Hematopoietic multipotent progenitor cell treated with erythropoietin and hydrocortisone succinate and interleukin-3 and kit ligand, for 17 days (in vitro differentiated cells): ENCODE measurements at regions not wholly inside any gene's neighbourhood (a gene's known extent, or its start where the extent isn't known, plus 50 kb on each side); places are given as distances from the start of the nearest gene placed in this dataset.

Experiments used
- DNase-seq: peaks from one replicate; pipeline ENCODE4 v3.0.0-alpha.2; 2015; ENCODE audit warnings: low spot score

- DNase-seq = no peak
These were observed 122.3 kb upstream of the WWC1 start for GRCh38 chr5:168168978-168169698.

- no peak for DNase-seq
These were observed 121.7 kb upstream of the WWC1 start for GRCh38 chr5:168169791-168170190.

DNA sequence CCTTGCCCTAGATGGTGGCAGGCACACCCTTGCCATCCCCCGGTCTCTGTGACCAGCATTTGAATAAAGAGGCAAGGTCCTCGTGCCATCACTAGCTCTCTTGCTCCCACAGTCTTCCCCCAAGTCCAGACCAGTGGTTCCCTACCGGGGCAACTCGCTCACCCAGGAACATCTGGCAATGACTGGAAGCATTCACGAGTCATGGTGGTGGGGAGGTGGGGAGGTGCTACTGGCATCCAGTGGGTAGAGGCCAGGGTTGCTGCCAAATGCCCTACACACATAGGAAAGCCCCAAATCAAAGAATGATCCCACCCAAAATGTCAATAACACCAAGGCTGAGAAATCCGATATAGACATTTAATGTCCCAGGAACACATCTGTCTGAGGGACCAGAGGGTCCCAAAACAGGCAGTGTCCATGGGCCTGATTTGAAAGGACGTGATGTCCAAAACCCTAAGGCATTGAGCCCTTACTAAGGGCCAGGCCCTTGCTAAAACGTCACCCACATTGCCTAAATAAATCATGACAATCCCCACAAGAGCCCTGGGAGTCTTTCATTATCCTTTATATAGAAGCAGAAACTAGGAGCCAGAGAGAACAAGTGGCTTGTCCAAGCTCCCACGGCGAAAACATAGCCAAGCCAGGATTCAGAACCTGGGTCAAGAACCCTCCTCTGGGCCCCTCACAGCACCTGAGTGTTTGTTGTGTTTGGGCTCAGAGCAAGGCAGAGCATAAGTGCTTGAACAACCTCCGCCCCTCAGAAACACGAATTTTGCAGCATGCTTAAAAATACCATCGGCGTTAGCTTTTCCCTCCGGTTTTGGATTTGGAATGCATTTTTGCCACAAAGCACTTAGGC lies 119.3 kb upstream of the WWC1 start:
- DNase-seq = no peak

DNA sequence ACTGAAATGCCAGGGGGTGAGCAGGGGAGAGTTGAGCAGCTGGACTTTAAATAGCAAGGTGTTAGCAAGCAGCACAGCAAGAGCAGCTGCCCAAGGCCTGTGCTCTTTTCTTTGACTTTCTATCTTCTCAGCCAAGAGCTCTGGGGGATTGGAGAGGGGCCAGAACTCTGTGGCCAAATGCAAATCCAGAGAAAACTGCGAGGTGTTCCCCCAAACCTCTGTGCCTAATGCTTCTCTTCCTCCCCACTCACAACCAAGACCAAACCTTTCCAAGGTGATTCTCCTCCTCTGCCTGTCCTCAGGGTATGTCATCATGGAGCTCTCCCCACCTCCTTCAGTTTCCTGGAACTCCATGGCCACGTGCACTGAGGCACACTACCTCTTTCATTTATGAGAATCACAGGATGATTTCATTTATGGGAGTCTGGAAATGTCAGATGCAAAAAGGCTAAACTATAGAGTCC lies 118.7 kb upstream of the WWC1 start:
- DNase-seq = no peak

DNA sequence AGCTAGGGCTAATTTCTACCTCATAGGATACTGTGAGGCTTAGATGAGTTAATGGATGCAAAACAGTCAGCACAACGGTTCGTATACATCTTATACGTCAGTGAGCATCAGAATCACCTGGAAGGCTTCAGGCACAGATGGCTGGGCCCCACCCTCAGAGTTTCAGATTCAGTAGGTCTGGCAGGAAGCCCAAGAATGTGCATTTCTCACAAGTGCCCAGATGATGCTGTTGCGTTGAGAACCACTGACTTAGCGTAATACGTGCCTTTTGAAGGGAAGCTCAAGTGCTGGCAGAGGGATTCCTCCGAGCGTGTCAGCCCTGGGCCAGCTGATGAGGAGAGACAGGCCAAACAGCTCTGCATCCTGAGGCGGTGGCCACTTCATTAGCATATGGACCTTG lies 117.1 kb upstream of the WWC1 start:
- DNase-seq = no peak

DNA sequence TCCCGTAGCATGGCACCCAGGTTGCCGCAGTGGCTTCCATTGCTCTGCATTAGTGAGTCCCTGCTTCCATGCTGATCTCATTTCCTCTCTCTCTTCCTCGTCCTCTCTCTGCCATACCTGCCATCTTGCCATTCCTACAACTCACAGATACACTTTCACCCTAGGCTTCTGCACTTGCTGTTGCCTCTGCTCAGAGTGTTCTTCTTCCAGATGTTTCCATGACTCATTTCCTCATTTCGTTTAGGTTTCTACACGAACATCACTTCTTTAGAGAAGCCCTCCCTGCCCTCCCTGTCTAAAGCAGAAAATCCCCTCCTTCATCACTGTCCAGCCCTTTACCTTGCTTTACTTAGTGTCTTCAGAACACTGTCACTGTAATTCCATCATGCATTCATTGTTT lies 115.2 kb upstream of the WWC1 start:
- DNase-seq = no peak

- no peak for DNase-seq
These were observed 114.5 kb upstream of the WWC1 start for GRCh38 chr5:168176941-168177340.

- DNase-seq = no peak
These were observed 113.5 kb upstream of the WWC1 start for GRCh38 chr5:168177831-168178450.

GRCh38 chr5:168179192-168179593 lies 112.3 kb upstream of the WWC1 start:
- DNase-seq = no peak

GRCh38 chr5:168182269-168182668 lies 109.2 kb upstream of the WWC1 start:
- DNase-seq = no peak

DNA sequence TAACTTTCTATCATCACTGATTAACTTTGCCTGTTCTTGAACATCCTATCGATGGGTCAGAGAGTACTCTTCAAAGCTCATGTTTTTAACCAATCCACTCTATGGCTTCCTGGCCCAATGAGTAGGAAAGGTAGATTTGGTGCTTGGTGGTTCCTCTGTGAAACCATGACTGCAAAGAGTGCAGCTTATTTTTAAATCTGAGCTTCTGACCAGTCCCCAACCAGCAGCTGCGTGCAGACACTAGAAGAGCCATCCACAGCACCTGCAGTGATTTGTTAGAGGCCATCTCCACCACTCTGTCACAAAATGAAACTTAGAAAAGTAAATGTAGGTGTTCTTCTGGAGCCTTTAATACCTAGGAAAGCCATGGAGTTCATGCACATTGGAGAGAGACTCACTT lies 107.3 kb upstream of the WWC1 start:
- no peak for DNase-seq

- no peak for DNase-seq
These were observed 105.0 kb upstream of the WWC1 start for GRCh38 chr5:168186289-168187074.

GRCh38 chr5:168187614-168188013 lies 103.8 kb upstream of the WWC1 start:
- no peak for DNase-seq

DNA sequence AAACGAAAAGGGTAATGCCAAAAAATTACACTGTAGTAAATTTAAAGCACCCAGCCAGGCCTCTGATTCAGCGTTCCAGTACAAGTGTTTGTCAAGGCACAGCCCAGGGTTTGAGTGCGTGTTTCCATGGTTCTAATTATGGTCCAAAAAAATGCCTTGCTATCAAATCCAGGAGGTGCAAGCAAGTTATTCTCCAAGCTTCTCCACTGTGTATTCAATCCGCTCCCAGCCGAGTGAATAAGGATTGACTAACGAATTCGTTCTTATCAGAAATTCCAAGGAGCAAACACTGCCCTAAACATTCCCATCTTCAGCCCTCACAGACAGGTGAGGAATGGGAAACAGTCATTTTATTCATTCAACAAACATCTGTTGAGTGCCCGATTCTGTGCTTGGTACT lies 103.3 kb upstream of the WWC1 start:
- no peak for DNase-seq

DNA sequence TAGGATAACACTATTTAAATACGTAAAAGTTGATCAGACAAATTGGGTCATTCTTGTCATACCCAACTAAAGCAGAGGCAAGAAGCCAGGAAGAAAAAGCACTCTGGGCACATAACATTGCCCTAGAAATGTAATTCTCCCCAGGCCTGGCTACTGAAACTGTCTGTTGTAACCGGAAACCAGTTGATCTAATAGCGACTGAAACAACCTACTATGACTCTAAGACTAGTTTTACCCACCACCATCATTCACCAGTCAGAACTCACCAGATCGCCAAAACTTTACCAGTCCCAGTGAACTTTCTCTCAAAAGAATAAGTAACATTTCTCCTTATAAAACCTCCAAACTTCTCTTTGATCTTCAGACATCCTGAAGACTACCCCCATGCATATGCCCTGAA lies 99.3 kb upstream of the WWC1 start:
- no peak for DNase-seq

GRCh38 chr5:168193493-168194250 lies 97.8 kb upstream of the WWC1 start:
- DNase-seq = no peak

- no peak for DNase-seq
These were observed 96.3 kb upstream of the WWC1 start for GRCh38 chr5:168195110-168195509.

GRCh38 chr5:168198359-168198758 lies 93.1 kb upstream of the WWC1 start:
- DNase-seq = no peak

GRCh38 chr5:168202996-168203395 lies 88.4 kb upstream of the WWC1 start:
- DNase-seq = no peak

DNA sequence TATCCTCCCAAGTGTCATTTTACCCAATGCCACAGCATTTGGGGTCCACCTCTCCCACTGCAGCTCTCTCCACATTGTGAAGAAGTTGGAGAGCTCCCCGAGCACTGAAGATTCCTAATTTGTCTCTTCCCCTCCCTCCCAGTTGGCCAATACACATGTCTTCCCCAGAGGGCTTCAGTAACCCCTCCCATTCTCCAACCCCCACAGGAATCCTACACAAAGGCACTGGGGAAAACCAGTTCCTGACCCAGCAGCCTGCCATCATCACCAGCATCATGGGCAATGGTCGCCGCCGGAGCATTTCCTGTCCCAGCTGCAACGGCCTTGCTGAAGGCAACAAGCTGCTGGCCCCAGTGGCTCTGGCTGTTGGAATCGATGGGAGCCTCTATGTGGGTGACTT lies 87.3 kb upstream of the WWC1 start:
- no peak for DNase-seq

DNA sequence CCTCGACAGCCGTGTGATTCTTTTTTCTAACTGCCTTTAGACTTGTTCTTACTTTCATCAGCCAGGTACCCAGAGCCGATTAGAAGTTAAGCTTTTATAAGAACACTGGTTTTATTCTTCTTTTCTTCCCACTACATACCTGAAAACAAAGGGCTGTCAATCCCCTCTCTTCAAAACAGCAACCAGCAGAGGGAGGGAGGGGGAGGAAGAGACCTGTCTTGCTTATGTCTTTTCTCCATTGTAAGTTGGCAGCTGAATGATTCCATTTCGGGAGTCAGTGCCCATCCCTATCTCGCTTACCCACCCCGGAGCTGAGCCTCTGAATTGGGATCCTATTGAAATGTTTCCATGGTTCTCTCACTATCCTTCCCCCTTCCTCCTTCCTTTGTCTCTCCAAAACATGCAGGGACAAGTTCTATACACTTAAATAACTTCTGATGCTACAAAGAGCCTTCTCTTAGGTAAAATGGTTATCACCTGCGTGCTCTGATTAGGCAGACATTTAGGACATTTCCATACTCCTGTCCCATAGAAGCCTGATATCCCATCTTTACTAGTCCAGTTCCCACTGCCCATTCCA lies 83.9 kb upstream of the WWC1 start:
- DNase-seq = no peak
